Suprapubic skin (tissue), 4 donors: ENCODE measurements at regions not wholly inside any gene's neighbourhood (a gene's known extent, or its start where the extent isn't known, plus 50 kb on each side); places are given as distances from the start of the nearest gene placed in this dataset.

ENCODE experiments used
- CTCF ChIP-seq, 2 donors: fragments of 200-600 bp in 1 of 2; fragments of 450-650 bp in 1 of 2; sonication (generic) in 1 of 2; IDR thresholded peaks; one replicate each; pipeline ENCODE4 v1.5.1; 2016 to 2019; ENCODE audit warnings: antibody characterized with exemption in 2 of 2, mild to moderate bottlenecking in 1 of 2, moderate library complexity in 1 of 2
- EP300 ChIP-seq: sonication (generic); formaldehyde crosslinking; IDR thresholded peaks from one replicate; pipeline ENCODE4 v1.6.1; 2017; ENCODE audit warnings: antibody characterized with exemption
- POLR2AphosphoS5 ChIP-seq, 3 donors: sonication (generic); formaldehyde crosslinking; IDR thresholded peaks; one replicate each; pipeline ENCODE4 v1.6.1; 2017; ENCODE audit warnings: antibody characterized with exemption in 3 of 3

- no peak for TF ChIP-seq POLR2AphosphoS5 (IDR thresholded peaks at IDR 0.05)
- no peak for TF ChIP-seq CTCF (IDR thresholded peaks at IDR 0.05)
- TF ChIP-seq EP300, result no peak
Measured at GRCh38 chr3:127083778-127084397, 101.0 kb downstream of the PLXNA1 start.
